Mesenchymal stem cell (in vitro differentiated cells and primary cell): ENCODE measurements at regions not wholly inside any gene's neighbourhood (a gene's known extent, or its start where the extent isn't known, plus 50 kb on each side); places are given as distances from the start of the nearest gene placed in this dataset.

ENCODE experiments used
- DNase-seq: peaks from one replicate; pipeline ENCODE4 v3.0.0-alpha.2; 2013
- H2AFZ ChIP-seq: one replicate; pipeline ENCODE4 v1.6.1; 2013; ENCODE audit warnings: low read depth, mild to moderate bottlenecking, control low read depth, inconsistent platforms, low read length, moderate library complexity
- H2AK5ac ChIP-seq: 2 replicates; pipeline ENCODE4 v1.6.1; 2013; ENCODE audit warnings: low read length, moderate library complexity, mild to moderate bottlenecking, inconsistent platforms; ENCODE audit not compliant: severe bottlenecking
- H2BK120ac ChIP-seq: one replicate; pipeline ENCODE4 v1.6.1; 2013; ENCODE audit warnings: low read depth, mild to moderate bottlenecking, inconsistent platforms, low read length, moderate library complexity
- H2BK12ac ChIP-seq, 2 experiments: one replicate each; pipeline ENCODE4 v1.6.1; 2013; ENCODE audit warnings: inconsistent platforms in 2 of 2, low read length in 2 of 2, mild to moderate bottlenecking in 2 of 2, moderate library complexity in 2 of 2, control low read depth in 1 of 2
- H2BK15ac ChIP-seq: one replicate; pipeline ENCODE4 v1.6.1; 2013; ENCODE audit warnings: mild to moderate bottlenecking, low read depth, inconsistent platforms; ENCODE audit not compliant: poor library complexity, severe bottlenecking
- H2BK5ac ChIP-seq: 2 replicates; pipeline ENCODE4 v1.6.1; 2013; ENCODE audit warnings: low read depth, mild to moderate bottlenecking, low read length, control low read depth, inconsistent platforms; ENCODE audit not compliant: poor library complexity, severe bottlenecking
- H3K14ac ChIP-seq, 2 experiments: one replicate each; pipeline ENCODE4 v1.6.1; 2013; ENCODE audit warnings: inconsistent platforms in 2 of 2, low read length in 2 of 2, control low read depth in 1 of 2, mild to moderate bottlenecking in 1 of 2, moderate library complexity in 1 of 2
- H3K18ac ChIP-seq, 2 experiments: one replicate each; pipeline ENCODE4 v1.6.1; 2013; ENCODE audit warnings: inconsistent platforms in 2 of 2, low read length in 2 of 2, control low read depth in 1 of 2, low read depth in 1 of 2, mild to moderate bottlenecking in 1 of 2
- H3K23ac ChIP-seq, 2 experiments: one replicate each; pipeline ENCODE4 v1.6.1; 2013; ENCODE audit warnings: inconsistent platforms in 2 of 2, low read length in 2 of 2, mild to moderate bottlenecking in 2 of 2, moderate library complexity in 2 of 2, control low read depth in 1 of 2
- H3K27ac ChIP-seq: 2 replicates; pipeline ENCODE4 v1.5.1; 2013; ENCODE audit warnings: mild to moderate bottlenecking, moderate library complexity, low read length, control low read depth, inconsistent platforms; ENCODE audit not compliant: poor library complexity, severe bottlenecking
- H3K27me3 ChIP-seq, 2 experiments: 2 replicates each; pipeline versions ENCODE4 v1.6.1 to v1.7.0; 2013; ENCODE audit warnings: low read length in 2 of 2, mild to moderate bottlenecking in 2 of 2, moderate library complexity in 2 of 2, control low read depth in 1 of 2, inconsistent platforms in 1 of 2; ENCODE audit not compliant: control insufficient read depth in 1 of 2, insufficient read depth in 1 of 2
- H3K36me3 ChIP-seq, 2 experiments: 2 replicates each; pipeline versions ENCODE4 v1.6.1 to v1.7.0; 2013; ENCODE audit warnings: low read length in 2 of 2, control low read depth in 1 of 2, inconsistent platforms in 1 of 2, low read depth in 1 of 2, mild to moderate bottlenecking in 1 of 2; ENCODE audit not compliant: insufficient read depth in 2 of 2, control insufficient read depth in 1 of 2
- H3K4ac ChIP-seq, 2 experiments: one replicate each; pipeline ENCODE4 v1.6.1; 2013; ENCODE audit warnings: inconsistent platforms in 2 of 2, low read length in 2 of 2, mild to moderate bottlenecking in 2 of 2, moderate library complexity in 2 of 2, control low read depth in 1 of 2, low read depth in 1 of 2
- H3K4me1 ChIP-seq: 2 replicates; pipeline ENCODE4 v1.6.1; 2013; ENCODE audit warnings: low read depth, low read length, control low read depth; ENCODE audit not compliant: control insufficient read depth, insufficient read depth
- H3K4me2 ChIP-seq: 2 replicates; pipeline ENCODE4 v1.6.1; 2013; ENCODE audit warnings: low read length, mild to moderate bottlenecking, inconsistent platforms; ENCODE audit not compliant: poor library complexity, severe bottlenecking
- H3K4me3 ChIP-seq, 2 experiments: 2 replicates each; pipeline versions ENCODE4 v1.5.1 to v1.7.0; 2013; ENCODE audit warnings: low read length in 2 of 2, mild to moderate bottlenecking in 2 of 2, control low read depth in 1 of 2, low read depth in 1 of 2; ENCODE audit not compliant: insufficient read depth in 1 of 2
- H3K79me1 ChIP-seq: replicated peaks from 2 replicates; pipeline ENCODE4 v1.6.1; 2013; ENCODE audit warnings: mild to moderate bottlenecking, control low read depth, low read length, inconsistent platforms; ENCODE audit not compliant: poor library complexity, severe bottlenecking
- H3K9ac ChIP-seq: 2 replicates; pipeline ENCODE4 v1.7.0; 2013; ENCODE audit warnings: mild to moderate bottlenecking, low read length, moderate library complexity
- H3K9me3 ChIP-seq: 2 replicates; pipeline ENCODE4 v1.7.0; 2013; ENCODE audit warnings: mild to moderate bottlenecking, low read length; ENCODE audit not compliant: control insufficient read depth
- H4K8ac ChIP-seq: one replicate; pipeline ENCODE4 v1.6.1; 2013; ENCODE audit warnings: inconsistent platforms, mild to moderate bottlenecking, low read length, moderate library complexity
- H4K91ac ChIP-seq: one replicate; pipeline ENCODE4 v1.6.1; 2013; ENCODE audit warnings: mild to moderate bottlenecking, low read length, inconsistent platforms
- WGBS: methylation state at CpG from one replicate; pipeline ENCODE4 v1.1.7; 2013; ENCODE audit warnings: mixed read lengths; 5-methylcytosine and 5-hydroxymethylcytosine counted together

DNA sequence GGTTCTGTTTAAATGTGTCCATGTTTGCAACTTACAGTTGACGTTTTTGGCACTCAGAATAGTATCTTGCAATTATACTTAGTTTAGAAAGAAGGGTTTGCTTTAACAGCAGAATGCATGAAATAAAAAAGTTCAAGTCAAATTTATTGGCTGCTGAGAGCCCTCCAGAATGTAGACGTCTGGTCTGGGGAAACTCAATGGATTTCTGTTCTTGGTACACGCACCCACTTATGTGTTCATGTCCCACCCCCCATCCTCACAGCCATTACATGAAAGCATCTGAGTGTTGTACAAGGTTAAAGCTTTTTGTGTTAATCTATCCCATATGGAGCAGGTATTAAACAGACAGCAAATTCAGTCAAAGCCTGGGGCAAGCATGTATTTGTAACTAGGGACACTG is 219.5 kb downstream of the SOX11 start:
- Histone ChIP-seq H4K8ac (no peak overlapping the region), H3K4me1 (peaks cover 9% of the 10 kb centered on the region), H4K91ac (no peak overlapping the region), H2BK12ac (no peak overlapping the region), H3K27ac (no peak overlapping the region), H3K79me1 (no peaks in the 10 kb centered on the region), H3K4me3 (no peak overlapping the region), H2BK15ac (no peak overlapping the region), H3K36me3 (no peaks in the 10 kb centered on the region), H3K23ac (no peak overlapping the region), H2BK5ac (no peak overlapping the region), H3K27me3 (no peaks in the 10 kb centered on the region), H3K14ac (no peak overlapping the region), H2AFZ (no peak overlapping the region), H3K4ac (no peak overlapping the region), H2AK5ac (no peak overlapping the region), H3K4me2 (no peak overlapping the region), H2BK120ac (no peak overlapping the region), H3K18ac (no peak overlapping the region), H3K9ac (no peak overlapping the region), H3K9me3 (peaks cover 4% of the 10 kb centered on the region)
- DNase-seq, result no peak
- WGBS, result 53% methylated on average over 2 of the region's 3 CpGs

DNA sequence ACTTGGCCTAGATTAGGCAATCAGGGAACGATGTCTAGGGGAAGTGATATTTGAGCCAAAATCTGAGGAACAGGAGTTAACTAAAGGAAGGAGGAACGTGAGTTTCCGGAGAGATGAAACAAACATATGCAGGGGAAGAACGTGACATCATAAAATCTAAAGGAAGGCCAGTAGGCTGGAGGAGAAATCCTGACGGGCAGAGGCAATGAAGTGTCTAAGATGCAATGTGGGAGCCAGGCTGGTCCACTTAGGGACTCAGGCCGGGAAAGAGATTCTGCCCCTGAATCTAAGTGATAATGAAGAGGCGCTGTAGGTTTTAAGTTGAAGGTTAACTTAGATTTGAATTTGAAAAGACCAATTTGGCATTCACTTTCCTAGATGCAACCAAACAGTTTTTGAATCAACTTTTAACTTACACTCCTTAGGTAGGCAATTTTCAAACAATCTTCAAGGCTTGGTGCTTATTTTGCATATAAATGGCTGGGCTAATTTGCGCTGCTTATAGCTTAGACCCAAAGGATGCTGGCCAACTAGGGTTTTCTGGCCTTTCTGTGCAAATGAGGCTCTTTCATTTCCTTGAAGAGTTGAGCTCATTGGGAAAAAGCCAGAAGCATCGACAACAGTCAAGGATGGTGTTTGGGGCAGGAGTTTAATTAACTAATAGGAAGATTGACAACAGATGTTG is 221.7 kb downstream of the SOX11 start:
- 76% methylated on average over 8 of the region's 9 CpGs for WGBS
- Histone ChIP-seq H3K79me1 (no peaks in the 10 kb centered on the region), H4K8ac (no peak overlapping the region)

DNA sequence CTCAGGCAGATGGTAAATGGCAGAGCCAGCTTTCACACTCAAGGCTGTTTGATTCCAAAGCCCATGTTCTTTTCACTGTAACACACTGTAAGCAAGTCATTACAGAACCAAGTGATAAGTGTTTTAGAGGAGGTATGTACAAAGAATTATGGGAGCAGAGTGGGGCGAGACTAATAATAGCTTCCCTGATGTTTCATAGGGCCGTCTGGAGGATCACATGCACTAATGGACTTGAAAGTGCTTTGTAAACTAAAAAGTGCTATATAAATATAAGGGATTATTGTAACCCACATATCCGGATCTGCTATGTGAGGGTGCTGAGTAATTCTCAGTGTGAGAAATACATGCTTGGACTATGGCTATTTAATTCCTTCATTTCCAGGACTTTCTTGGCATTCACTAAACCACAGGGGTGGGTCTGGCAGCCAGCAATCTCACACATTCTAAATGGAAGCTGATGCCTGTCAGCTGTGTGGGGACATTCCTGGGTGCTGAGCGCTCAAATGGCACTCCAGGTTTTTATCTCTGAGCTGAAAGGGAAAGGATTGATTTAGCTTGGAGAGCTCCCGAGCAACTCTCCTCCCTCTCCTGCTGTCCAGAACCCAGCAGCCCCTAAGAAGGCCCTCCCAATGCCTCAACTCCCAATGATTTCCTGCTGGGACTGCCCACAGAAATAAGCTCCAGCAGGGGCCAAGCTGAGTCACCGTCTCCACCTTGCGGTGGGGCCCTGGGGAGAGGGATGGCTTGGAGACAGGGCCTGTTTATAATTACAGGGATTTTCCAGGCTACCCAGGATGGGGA is 222.8 kb downstream of the SOX11 start:
- no peak overlapping the region for H2BK15ac ChIP-seq
- no peaks in the 10 kb centered on the region for H3K79me1 ChIP-seq
- H2BK5ac ChIP-seq, result no peak overlapping the region
- peaks cover 8% of the 10 kb centered on the region for H3K9me3 ChIP-seq
- H3K23ac ChIP-seq, result no peak overlapping the region
- H3K4me2 ChIP-seq, result peak overlapping the region; percentile 44
- H3K18ac ChIP-seq, result no peak overlapping the region
- peaks cover 9% of the 10 kb centered on the region for H3K4me1 ChIP-seq
- peak; percentile 94 for DNase-seq
- H4K8ac ChIP-seq, result no peak overlapping the region
- H2AFZ ChIP-seq, result no peak overlapping the region
- H3K27ac ChIP-seq, result peak overlapping the region; percentile 64
- H3K9ac ChIP-seq, result peak overlapping the region; percentile 21
- no peak overlapping the region for H2BK120ac ChIP-seq
- no peak overlapping the region for H3K4ac ChIP-seq
- H2BK12ac ChIP-seq, result peak overlapping the region in 1 of 2 experiments; percentile 21
- no peaks in the 10 kb centered on the region for H3K27me3 ChIP-seq
- H4K91ac ChIP-seq, result no peak overlapping the region
- no peak overlapping the region for H3K14ac ChIP-seq
- no peak overlapping the region for H2AK5ac ChIP-seq
- no peaks in the 10 kb centered on the region for H3K36me3 ChIP-seq
- H3K4me3 ChIP-seq, result no peak overlapping the region
- WGBS, result 4% methylated on average over 6 of the region's 7 CpGs

More for the DNA sequence above, 221.7 kb downstream of the SOX11 start:
- no peaks in the 10 kb centered on the region for H3K36me3 ChIP-seq
- H3K4me2 ChIP-seq, result no peak overlapping the region
- peak; percentile 17 for DNase-seq
- no peak overlapping the region for H3K14ac ChIP-seq
- no peak overlapping the region for H3K23ac ChIP-seq
- H3K4me1 ChIP-seq, result peaks cover 9% of the 10 kb centered on the region
- H2BK12ac ChIP-seq, result no peak overlapping the region
- H3K9me3 ChIP-seq, result peaks cover 6% of the 10 kb centered on the region
- H3K27ac ChIP-seq, result no peak overlapping the region
- H2AFZ ChIP-seq, result no peak overlapping the region
- H3K4ac ChIP-seq, result no peak overlapping the region
- H2BK120ac ChIP-seq, result no peak overlapping the region
- H2AK5ac ChIP-seq, result no peak overlapping the region
- H3K9ac ChIP-seq, result no peak overlapping the region
- H3K4me3 ChIP-seq, result no peak overlapping the region
- no peaks in the 10 kb centered on the region for H3K27me3 ChIP-seq
- no peak overlapping the region for H4K91ac ChIP-seq
- no peak overlapping the region for H2BK15ac ChIP-seq
- no peak overlapping the region for H3K18ac ChIP-seq
- H2BK5ac ChIP-seq, result no peak overlapping the region

DNA sequence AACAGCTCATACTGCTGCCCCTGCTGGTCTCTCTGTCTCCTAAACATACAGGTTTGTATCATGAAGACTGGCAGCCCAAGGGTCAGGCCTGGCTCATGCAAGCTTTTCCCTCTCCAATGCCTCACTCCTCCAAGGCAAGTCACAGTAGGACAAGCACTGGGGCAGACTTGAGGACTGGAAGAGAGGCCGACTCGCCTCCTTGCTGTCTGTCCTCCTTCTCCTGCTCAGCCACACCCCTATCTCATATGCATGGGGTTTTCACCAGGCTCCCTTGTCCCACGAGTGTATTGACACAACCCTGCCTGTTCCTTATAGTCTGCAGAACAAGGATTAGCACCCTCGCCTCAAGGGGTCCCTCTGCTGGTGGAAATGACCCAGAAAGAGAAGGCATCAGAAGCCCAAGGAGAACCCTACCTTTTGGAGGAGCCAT is 223.7 kb downstream of the SOX11 start:
- no peak overlapping the region for H2BK15ac ChIP-seq

More for the DNA sequence above, 223.7 kb downstream of the SOX11 start:
- Histone ChIP-seq H3K14ac (peak overlapping the region in 1 of 2 experiments; percentile 53), H3K23ac (no peak overlapping the region), H3K4ac (no peak overlapping the region), H3K9ac (no peak overlapping the region), H2AFZ (no peak overlapping the region), H3K4me2 (no peak overlapping the region), H3K18ac (peak overlapping the region; percentile 3 to 55), H3K27me3 (no peaks in the 10 kb centered on the region), H3K36me3 (no peaks in the 10 kb centered on the region), H2BK12ac (peak overlapping the region; percentile 33 to 34), H4K8ac (no peak overlapping the region), H3K4me3 (no peak overlapping the region), H2BK120ac (no peak overlapping the region), H3K27ac (no peak overlapping the region), H3K79me1 (no peaks in the 10 kb centered on the region), H2AK5ac (no peak overlapping the region), H3K4me1 (peaks cover 9% of the 10 kb centered on the region), H3K9me3 (peaks cover 13% of the 10 kb centered on the region), H2BK5ac (no peak overlapping the region), H4K91ac (no peak overlapping the region)
- WGBS, result 33% methylated on average over 4 of the region's 4 CpGs
- DNase-seq, result peak; percentile 57
